ENCODE measurements at regions not wholly inside any gene's neighbourhood (a gene's known extent, or its start where the extent isn't known, plus 50 kb on each side); places are given as distances from the start of the nearest gene placed in this dataset.

GRCh38 chr13:70339738-70340137, 231.5 kb upstream of the KLHL1 start:
- TF ChIP-seq POLR2AphosphoS5 (IDR thresholded peaks at IDR 0.05; ENCODE audit: low read depth, low read length) (no peak), POLR2A (IDR thresholded peaks at IDR 0.05; ENCODE audit: low read depth, low read length) (no peak), TAF1 (IDR thresholded peaks at IDR 0.05; ENCODE audit: borderline replicate concordance, low read depth, low read length) (no peak)
